Activated CD4-positive, alpha-beta T cell treated with anti-CD3 and anti-CD28 coated beads for 36 hours (primary cell): ENCODE measurements at regions not wholly inside any gene's neighbourhood (a gene's known extent, or its start where the extent isn't known, plus 50 kb on each side); places are given as distances from the start of the nearest gene placed in this dataset.
"Not testable (repeated sequence)": the region's sequence is repeated elsewhere in the genome, so short reads cannot be mapped to it uniquely, and the experiment has no call there.

Experiments used
- ATAC-seq: fragments of 200-7000 bp; cut with Tn5 transposase; one replicate; pipeline ENCODE4 v1.10.0; 2021; ENCODE audit warnings: mild to moderate bottlenecking, moderate library complexity
- CTCF ChIA-PET: fragments of 350-600 bp; sonication (Branson Sonifier 250); formaldehyde crosslinking; loops from one replicate; lab custom pipeline; 2021; ENCODE audit warnings: antibody characterized with exemption; lab: Charles Lee
- POLR2A ChIA-PET: fragments of 350-600 bp; sonication (Branson Sonifier 250); formaldehyde crosslinking; loops from one replicate; lab custom pipeline; 2021; ENCODE audit warnings: antibody characterized with exemption, inconsistent platforms; lab: Charles Lee
- DNase-seq: peaks from one replicate; pipeline ENCODE4 v3.0.0-alpha.2; 2020
- H3K27ac Mint-ChIP-seq: one replicate; pipeline ENCODE4 v1.8.0; 2021; ENCODE audit warnings: mixed read lengths
- H3K27me3 Mint-ChIP-seq: one replicate; pipeline ENCODE4 v1.8.0; 2021; ENCODE audit warnings: mixed read lengths
- H3K36me3 Mint-ChIP-seq: one replicate; pipeline ENCODE4 v1.8.0; 2021; ENCODE audit warnings: low read depth, mixed read lengths
- H3K4me1 Mint-ChIP-seq: one replicate; pipeline ENCODE4 v1.8.0; 2021; ENCODE audit warnings: mixed read lengths
- H3K4me3 Mint-ChIP-seq: one replicate; pipeline ENCODE4 v1.8.0; 2021; ENCODE audit warnings: mild to moderate bottlenecking, moderate library complexity, mixed read lengths
- H3K9me3 Mint-ChIP-seq: one replicate; pipeline ENCODE4 v1.8.0; 2021; ENCODE audit warnings: low read depth, mixed read lengths
- intact Hi-C, 2 experiments: fragments of 100-400 bp; cut with DNase I in 1 of 2; cut with micrococcal nuclease in 1 of 2; formaldehyde crosslinking; loops; one replicate each; pipeline versions ENCODE4 v1.14.2 to v1.15.1; 2022 to 2024; cut with DNase I, micrococcal nuclease

DNA sequence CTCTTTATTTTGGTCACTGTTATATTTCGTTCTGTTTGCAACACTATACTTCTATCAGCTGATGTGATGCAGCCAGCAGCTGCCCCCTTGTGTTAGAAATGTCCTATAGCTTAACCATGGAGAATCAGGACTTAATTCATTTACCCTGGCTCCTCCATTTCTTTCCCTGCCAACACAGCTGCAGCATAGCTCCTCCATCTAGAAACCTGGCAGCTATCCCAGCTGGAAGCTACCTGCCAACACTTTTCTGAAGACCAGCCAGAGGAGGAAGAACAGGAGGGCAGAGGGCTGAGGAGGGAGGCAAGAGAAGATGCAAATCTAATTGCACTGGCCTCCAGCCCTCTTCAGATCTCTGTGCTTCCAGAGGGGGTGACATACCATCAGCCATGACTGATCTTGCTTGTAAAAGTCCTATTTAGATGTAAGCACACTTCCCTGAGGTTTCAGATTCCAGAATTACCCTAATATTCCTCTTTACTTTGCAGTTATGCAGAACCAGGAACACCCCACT is 156.8 kb upstream of the TMEM260 start:
- intact Hi-C loops: loop anchor here (1.0 to 2.0 kb wide), 3 partner anchors 690 to 976 kb away; no protein-coding TSS in a partner anchor
- ChIA-PET POLR2A (no interaction called here), CTCF (interaction anchor here (0.9 to 1.7 kb wide), 9 partner anchors 12 to 984 kb away, joined by 3 to 7 read pairs (median 3); no protein-coding TSS in a partner anchor)
- peaks cover 2% of the 10 kb centered on the region for H3K27me3 Mint-ChIP-seq
- DNase-seq (peak; percentile 24), ATAC-seq (peak; percentile 53)
- no peaks in the 10 kb centered on the region for H3K36me3 Mint-ChIP-seq
- H3K9me3 Mint-ChIP-seq: no peaks in the 10 kb centered on the region
- no peak overlapping the region for H3K4me3 Mint-ChIP-seq
- H3K27ac Mint-ChIP-seq: no peak overlapping the region
- H3K4me1 Mint-ChIP-seq: no peaks in the 10 kb centered on the region

DNA sequence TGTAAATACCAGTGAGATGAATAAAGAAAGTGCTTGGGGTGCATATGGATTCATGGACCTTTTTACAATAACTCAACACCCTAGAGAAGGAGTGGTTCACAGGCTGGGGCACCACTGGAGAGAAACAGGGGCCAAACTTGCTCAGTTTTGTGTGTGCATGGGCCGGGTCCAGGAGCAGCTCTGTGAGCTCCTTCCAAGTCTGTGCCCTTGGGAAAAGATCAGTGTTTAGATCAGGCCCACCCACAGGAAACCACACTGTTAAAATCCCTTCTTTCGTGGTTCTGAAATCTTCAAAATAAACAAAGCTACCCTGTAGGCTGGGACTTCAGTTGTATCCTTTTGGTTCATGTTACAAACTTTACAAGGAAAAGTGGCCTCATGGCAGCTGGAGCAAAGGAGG is 156.1 kb upstream of the TMEM260 start:
- POLR2A ChIA-PET: no interaction called here
- no peak overlapping the region for H3K27ac Mint-ChIP-seq
- H3K4me3 Mint-ChIP-seq: no peak overlapping the region
- ATAC-seq (no peak), DNase-seq (no peak)
- no peaks in the 10 kb centered on the region for H3K4me1 Mint-ChIP-seq
- CTCF ChIA-PET: interaction anchor here (1.1 kb wide), 1 partner anchor 692 kb away, joined by 3 read pairs; no protein-coding TSS in a partner anchor
- peaks cover 2% of the 10 kb centered on the region for H3K27me3 Mint-ChIP-seq
- no peaks in the 10 kb centered on the region for H3K9me3 Mint-ChIP-seq
- intact Hi-C loops: loop anchor here (2.0 kb wide), 2 partner anchors 691 to 977 kb away; no protein-coding TSS in a partner anchor
- H3K36me3 Mint-ChIP-seq: no peaks in the 10 kb centered on the region

DNA sequence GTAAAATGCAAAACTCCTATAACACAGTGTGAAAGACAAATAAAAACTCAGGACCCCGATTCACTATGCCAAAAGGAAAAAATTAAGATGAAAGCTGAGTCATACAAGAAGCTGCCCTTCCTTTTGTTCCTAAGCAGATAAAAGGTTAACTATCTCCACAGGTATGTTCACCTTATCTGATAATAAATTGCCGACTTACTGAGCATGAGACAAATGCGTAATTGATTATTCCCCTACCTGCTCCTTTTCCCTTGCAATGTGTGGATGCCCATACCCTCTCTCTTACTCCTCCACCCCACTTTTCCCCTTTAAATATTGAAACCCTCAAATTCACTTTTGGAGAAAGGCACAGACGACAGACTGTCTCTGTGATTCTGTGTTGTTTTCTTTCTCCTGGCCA is 148.6 kb upstream of the TMEM260 start:
- no peak for DNase-seq
- ChIA-PET CTCF (no interaction called here), POLR2A (no interaction called here)
- intact Hi-C loops: no loop called here
- ATAC-seq: no peak
- no peak overlapping the region for H3K27ac Mint-ChIP-seq
- H3K4me3 Mint-ChIP-seq: no peak overlapping the region
- no peaks in the 10 kb centered on the region for H3K27me3 Mint-ChIP-seq
- H3K36me3 Mint-ChIP-seq: no peaks in the 10 kb centered on the region
- no peaks in the 10 kb centered on the region for H3K4me1 Mint-ChIP-seq
- no peaks in the 10 kb centered on the region for H3K9me3 Mint-ChIP-seq

GRCh38 chr14:56449670-56450213 is 129.9 kb upstream of the TMEM260 start:
- Mint-ChIP-seq H3K27me3 (peaks cover 28% of the 10 kb centered on the region), H3K27ac (no peak overlapping the region), H3K4me3 (no peak overlapping the region), H3K9me3 (peaks cover 4% of the 10 kb centered on the region), H3K4me1 (no peaks in the 10 kb centered on the region), H3K36me3 (no peaks in the 10 kb centered on the region)
- POLR2A ChIA-PET: no interaction called here
- intact Hi-C loops: no loop called here
- ATAC-seq (no peak), DNase-seq (no peak)
- CTCF ChIA-PET: interaction anchor here (0.6 to 2.0 kb wide), 4 partner anchors 12 to 41 kb away, joined by 3 to 7 read pairs (median 4); no protein-coding TSS in a partner anchor

DNA sequence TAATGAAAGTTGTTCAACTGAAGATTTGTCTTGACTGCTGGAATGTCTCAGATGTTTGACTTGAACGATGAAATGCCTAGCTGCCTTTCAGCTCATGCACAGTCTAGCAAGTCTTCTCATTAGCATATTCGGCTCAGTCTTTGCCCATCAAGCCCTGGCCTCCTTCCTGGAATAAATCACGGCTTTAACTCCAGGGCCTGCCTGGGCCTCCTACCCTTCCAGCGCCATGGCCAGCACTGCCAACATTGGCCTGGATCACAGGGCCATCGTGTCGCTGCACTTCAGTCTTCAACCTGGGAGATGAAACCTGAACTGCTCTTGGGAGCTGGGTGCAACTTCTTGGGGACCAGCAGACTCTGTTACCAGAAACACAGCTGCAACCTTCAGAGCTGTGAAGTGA is 126.7 kb upstream of the TMEM260 start:
- DNase-seq (no peak), ATAC-seq (no peak)
- Mint-ChIP-seq H3K27ac (no peak overlapping the region), H3K9me3 (peaks cover 5% of the 10 kb centered on the region), H3K36me3 (no peaks in the 10 kb centered on the region), H3K4me3 (no peak overlapping the region), H3K4me1 (no peaks in the 10 kb centered on the region), H3K27me3 (peaks cover 35% of the 10 kb centered on the region)
- intact Hi-C loops: no loop called here
- ChIA-PET POLR2A (no interaction called here), CTCF (interaction anchor here (0.6 kb wide), 1 partner anchor 552 kb away, joined by 3 read pairs; no protein-coding TSS in a partner anchor)

- H3K27ac Mint-ChIP-seq, ATAC-seq: not testable (repeated sequence)
- CTCF ChIA-PET: interaction anchor here (1.0 kb wide), 1 partner anchor 9 kb away, joined by 4 read pairs; no protein-coding TSS in a partner anchor
These were observed 124.9 kb upstream of the TMEM260 start for GRCh38 chr14:56454680-56455079.

GRCh38 chr14:56460469-56460868 is 119.1 kb upstream of the TMEM260 start:
- Mint-ChIP-seq H3K4me3 (no peak overlapping the region), H3K36me3 (no peaks in the 10 kb centered on the region), H3K27me3 (peaks cover 26% of the 10 kb centered on the region), H3K27ac (no peak overlapping the region), H3K9me3 (peaks cover 1% of the 10 kb centered on the region), H3K4me1 (no peaks in the 10 kb centered on the region)
- CTCF ChIA-PET: interaction anchor here (0.6 to 2.3 kb wide), 5 partner anchors 10 to 752 kb away, joined by 3 to 12 read pairs (median 5); no protein-coding TSS in a partner anchor
- ATAC-seq: no peak
- POLR2A ChIA-PET: no interaction called here
- intact Hi-C loops: no loop called here
- no peak for DNase-seq

More at GRCh38 chr14:56454680-56455079, 124.9 kb upstream of the TMEM260 start:
- H3K4me3 Mint-ChIP-seq, POLR2A ChIA-PET, intact Hi-C loops, H3K9me3 Mint-ChIP-seq, H3K4me1 Mint-ChIP-seq, H3K36me3 Mint-ChIP-seq, DNase-seq: not testable (repeated sequence)
- H3K27me3 Mint-ChIP-seq: peaks cover 23% of the 10 kb centered on the region

DNA sequence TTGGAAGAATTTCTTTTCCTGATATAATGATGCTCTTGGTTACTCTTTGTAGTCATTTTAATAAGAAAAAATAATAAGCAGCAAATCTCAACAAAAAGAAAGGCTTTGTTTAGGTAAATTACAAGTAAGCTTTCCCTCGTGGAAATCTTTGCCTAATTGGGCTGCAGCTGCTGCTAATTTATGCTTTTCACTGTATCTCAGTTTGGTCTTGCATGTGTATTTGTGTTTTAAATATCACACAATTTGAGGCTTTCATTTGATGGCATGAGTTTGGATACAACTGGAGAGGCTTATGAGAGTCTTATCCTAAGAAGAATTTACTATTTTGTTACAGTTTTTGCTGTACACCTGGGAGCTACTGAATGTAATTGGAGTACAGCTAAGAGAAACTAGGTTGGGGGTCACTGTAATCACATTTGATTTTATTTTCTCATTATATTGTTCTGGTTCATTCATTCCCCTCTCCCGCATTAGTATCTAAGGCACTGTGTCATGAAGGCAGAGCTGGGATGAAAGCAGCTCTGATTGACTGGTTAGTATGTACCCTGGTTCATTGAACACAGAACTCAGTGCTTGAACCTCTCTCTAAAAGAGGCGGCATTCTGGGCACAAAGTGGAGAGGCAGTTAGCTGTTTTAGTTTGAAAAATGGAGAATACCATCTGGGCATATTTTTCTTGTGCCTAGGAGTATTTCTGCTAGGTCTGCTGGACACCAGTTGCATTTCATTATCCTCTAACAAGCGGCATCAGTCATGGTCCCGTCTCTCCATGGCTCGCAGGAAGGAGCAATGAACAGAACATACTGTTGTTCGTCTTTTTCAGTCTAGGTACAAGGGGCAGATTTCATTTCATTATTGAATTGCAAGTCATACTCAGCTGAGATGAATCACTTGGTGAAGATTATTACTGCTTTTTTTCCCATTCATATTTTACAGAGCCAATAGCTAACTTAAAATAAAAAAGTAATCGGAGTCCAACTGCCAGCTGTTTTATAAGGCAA is 118.0 kb upstream of the TMEM260 start:
- Mint-ChIP-seq H3K4me1 (no peaks in the 10 kb centered on the region), H3K9me3 (peaks cover 1% of the 10 kb centered on the region), H3K36me3 (no peaks in the 10 kb centered on the region), H3K27ac (no peak overlapping the region), H3K4me3 (no peak overlapping the region), H3K27me3 (peaks cover 26% of the 10 kb centered on the region)
- POLR2A ChIA-PET: no interaction called here
- CTCF ChIA-PET: interaction anchor here (1.2 to 2.3 kb wide), 4 partner anchors 11 to 29 kb away, joined by 4 to 12 read pairs (median 6); no protein-coding TSS in a partner anchor
- DNase-seq (no peak), ATAC-seq (no peak)
- intact Hi-C loops: no loop called here

DNA sequence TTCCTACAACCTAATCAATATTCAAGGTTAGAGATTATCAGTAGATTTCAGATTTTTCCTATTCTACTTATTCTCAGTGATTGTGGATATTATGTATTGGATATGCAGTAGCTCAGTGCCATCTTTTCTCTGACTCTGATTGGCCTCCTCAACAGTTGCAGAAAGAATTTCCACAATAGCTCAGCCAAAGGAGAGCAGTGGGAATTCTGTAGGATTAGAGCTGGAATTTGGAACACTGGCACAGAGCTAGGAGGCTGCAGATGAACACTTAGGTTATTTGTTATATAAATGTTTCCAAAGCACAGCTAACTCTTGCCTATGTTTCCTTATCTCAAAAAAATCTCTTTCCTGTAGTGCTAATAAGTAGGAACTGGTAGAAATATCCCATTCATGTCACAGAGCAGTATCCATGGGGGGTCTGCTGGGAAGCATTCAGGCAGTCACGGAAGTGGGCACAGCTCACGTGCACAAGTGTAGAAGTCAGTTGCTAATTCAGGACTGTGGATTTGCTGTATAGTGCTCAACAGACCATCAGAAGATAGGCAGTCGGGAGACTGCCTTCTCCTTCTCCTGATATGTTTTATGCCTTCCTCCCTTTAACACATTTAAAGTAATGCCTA is 116.2 kb upstream of the TMEM260 start:
- H3K4me1 Mint-ChIP-seq: no peaks in the 10 kb centered on the region
- H3K27ac Mint-ChIP-seq: no peak overlapping the region
- intact Hi-C loops: no loop called here
- H3K27me3 Mint-ChIP-seq: peaks cover 26% of the 10 kb centered on the region
- no peaks in the 10 kb centered on the region for H3K36me3 Mint-ChIP-seq
- POLR2A ChIA-PET: no interaction called here
- no peak overlapping the region for H3K4me3 Mint-ChIP-seq
- ATAC-seq (no peak), DNase-seq (no peak)
- no peaks in the 10 kb centered on the region for H3K9me3 Mint-ChIP-seq
- CTCF ChIA-PET: interaction anchor here (0.6 to 1.3 kb wide), 3 partner anchors 9 to 1891 kb away, joined by 3 to 4 read pairs (median 3); no protein-coding TSS in a partner anchor

DNA sequence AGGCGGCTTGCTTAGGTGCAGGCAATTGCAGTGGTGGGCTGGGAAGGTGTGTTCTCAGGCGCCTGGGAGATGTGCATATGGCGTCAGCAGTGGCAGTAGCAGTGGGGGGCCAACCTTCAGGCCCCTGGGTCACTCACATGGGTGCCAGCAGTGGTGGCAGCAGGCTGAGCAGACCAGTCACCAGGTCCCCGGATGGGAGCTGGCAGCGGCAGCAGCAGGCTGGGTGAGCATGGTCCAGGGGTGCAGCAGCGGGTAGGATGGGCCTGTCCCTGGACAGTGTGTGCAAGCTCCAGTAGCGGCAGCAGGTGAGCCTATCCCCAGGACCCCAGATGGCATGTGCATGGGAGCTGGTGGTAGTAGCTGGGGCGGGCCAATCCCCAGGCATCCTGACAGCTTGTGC is 108.5 kb upstream of the TMEM260 start:
- no peak overlapping the region for H3K4me3 Mint-ChIP-seq
- DNase-seq (no peak), ATAC-seq (no peak)
- CTCF ChIA-PET: interaction anchor here (0.8 to 1.2 kb wide), 2 partner anchors 8 to 19 kb away, joined by 3 to 4 read pairs; no protein-coding TSS in a partner anchor
- no peaks in the 10 kb centered on the region for H3K9me3 Mint-ChIP-seq
- intact Hi-C loops: loop anchor here (5.0 to 10.0 kb wide), 3 partner anchors 766 to 1256 kb away; partner anchors contain the start of gene TBPL2 (in 1 of the 2)
- peaks cover 9% of the 10 kb centered on the region for H3K27me3 Mint-ChIP-seq
- H3K4me1 Mint-ChIP-seq: no peaks in the 10 kb centered on the region
- H3K27ac Mint-ChIP-seq: no peak overlapping the region
- no peaks in the 10 kb centered on the region for H3K36me3 Mint-ChIP-seq
- POLR2A ChIA-PET: no interaction called here
